Glutamatergic neuron (in vitro differentiated cells): ENCODE measurements at regions not wholly inside any gene's neighbourhood (a gene's known extent, or its start where the extent isn't known, plus 50 kb on each side); places are given as distances from the start of the nearest gene placed in this dataset.
A peak's percentile ranks its signal among the peaks of the same experiment; 100 is the strongest.

Experiments
- DNase-seq: peaks from one replicate; pipeline ENCODE4 v3.0.0; 2022
- H3K27ac Mint-ChIP-seq: one replicate; pipeline ENCODE4 v1.8.0; 2020; ENCODE audit warnings: mild to moderate bottlenecking, mixed read lengths, inconsistent platforms; ENCODE audit not compliant: unreplicated experiment
- H3K27me3 Mint-ChIP-seq: one replicate; pipeline ENCODE4 v1.8.0; 2020; ENCODE audit warnings: mild to moderate bottlenecking, moderate library complexity, mixed read lengths, inconsistent platforms; ENCODE audit not compliant: unreplicated experiment
- H3K36me3 Mint-ChIP-seq: one replicate; pipeline ENCODE4 v1.8.0; 2020; ENCODE audit warnings: mild to moderate bottlenecking, mixed read lengths, inconsistent platforms; ENCODE audit not compliant: unreplicated experiment
- H3K4me1 Mint-ChIP-seq: one replicate; pipeline ENCODE4 v1.8.0; 2020; ENCODE audit warnings: mild to moderate bottlenecking, low read depth, mixed read lengths, inconsistent platforms; ENCODE audit not compliant: unreplicated experiment
- H3K4me3 Mint-ChIP-seq: one replicate; pipeline ENCODE4 v1.8.0; 2020; ENCODE audit warnings: mild to moderate bottlenecking, mixed read lengths, inconsistent platforms; ENCODE audit not compliant: unreplicated experiment
- H3K9me3 Mint-ChIP-seq: one replicate; pipeline ENCODE4 v1.8.0; 2020; ENCODE audit warnings: mild to moderate bottlenecking, moderate library complexity, mixed read lengths, inconsistent platforms; ENCODE audit not compliant: unreplicated experiment
- CTCF ChIP-seq: fragments of 200-600 bp; sonication (generic); IDR thresholded peaks from one replicate; pipeline ENCODE4 v1.5.0; 2021; ENCODE audit not compliant: partially characterized antibody, unreplicated experiment

DNA sequence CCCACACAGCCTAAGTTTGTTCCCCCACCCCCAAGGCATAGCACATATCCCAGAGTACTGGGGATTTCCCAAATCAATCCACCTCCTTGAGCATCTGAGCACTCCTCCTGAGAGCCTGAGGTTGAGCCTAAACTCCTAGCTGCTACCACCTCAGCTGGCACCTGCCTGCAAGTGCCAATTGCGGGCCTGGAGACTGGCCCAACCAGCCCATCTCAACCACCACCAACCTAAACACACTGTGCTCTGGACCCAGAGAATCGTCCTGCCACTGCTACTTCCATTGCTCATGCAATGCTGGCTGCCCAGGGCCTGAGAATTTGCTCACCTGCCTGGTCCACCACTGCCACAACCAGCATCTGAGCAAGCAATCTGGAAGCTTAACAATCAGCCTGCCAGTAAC is 177.1 kb downstream of the FGF13 start:
- DNase-seq: no peak
- H3K27me3 Mint-ChIP-seq: no peaks in the 10 kb centered on the region
- H3K36me3 Mint-ChIP-seq: no peaks in the 10 kb centered on the region
- H3K27ac Mint-ChIP-seq: no peak overlapping the region
- H3K9me3 Mint-ChIP-seq: no peaks in the 10 kb centered on the region
- H3K4me1 Mint-ChIP-seq: no peaks in the 10 kb centered on the region
- TF ChIP-seq CTCF: no peak
- no peak overlapping the region for H3K4me3 Mint-ChIP-seq

- no peaks in the 10 kb centered on the region for H3K36me3 Mint-ChIP-seq
- no peaks in the 10 kb centered on the region for H3K27me3 Mint-ChIP-seq
- no peak for TF ChIP-seq CTCF
- no peaks in the 10 kb centered on the region for H3K9me3 Mint-ChIP-seq
- peaks cover 7% of the 10 kb centered on the region for H3K4me1 Mint-ChIP-seq
- no peak overlapping the region for H3K4me3 Mint-ChIP-seq
- DNase-seq: no peak
- peak overlapping the region; percentile 94 for H3K27ac Mint-ChIP-seq
Measured at GRCh38 chrX:138519296-138519695, 192.2 kb downstream of the FGF13 start.

DNA sequence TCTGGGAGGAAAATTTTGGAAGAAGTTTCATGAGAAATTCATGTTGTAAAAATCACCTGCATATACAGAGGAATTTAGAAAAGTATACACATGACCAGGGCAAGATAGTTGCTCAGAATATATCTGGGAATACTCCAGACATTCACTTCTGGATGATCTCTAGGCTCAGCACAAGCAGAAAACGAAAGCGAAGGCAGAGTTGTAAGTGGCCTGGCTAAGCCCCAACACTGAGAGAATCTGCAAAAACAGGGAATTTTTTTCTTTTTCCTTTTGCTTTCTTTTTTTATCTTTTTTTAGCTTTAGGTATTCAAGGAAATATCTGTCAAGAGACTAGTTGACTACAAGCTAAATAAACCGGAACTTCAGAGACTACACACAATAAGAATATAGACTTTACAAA is 207.2 kb downstream of the FGF13 start:
- no peak overlapping the region for H3K4me3 Mint-ChIP-seq
- H3K27me3 Mint-ChIP-seq: no peaks in the 10 kb centered on the region
- no peaks in the 10 kb centered on the region for H3K9me3 Mint-ChIP-seq
- no peaks in the 10 kb centered on the region for H3K4me1 Mint-ChIP-seq
- no peak for DNase-seq
- H3K27ac Mint-ChIP-seq: no peak overlapping the region
- no peak for TF ChIP-seq CTCF
- H3K36me3 Mint-ChIP-seq: no peaks in the 10 kb centered on the region

GRCh38 chrX:138492371-138492770 is 219.1 kb downstream of the FGF13 start:
- H3K9me3 Mint-ChIP-seq: no peaks in the 10 kb centered on the region
- no peaks in the 10 kb centered on the region for H3K27me3 Mint-ChIP-seq
- no peak overlapping the region for H3K27ac Mint-ChIP-seq
- DNase-seq: no peak
- no peaks in the 10 kb centered on the region for H3K36me3 Mint-ChIP-seq
- TF ChIP-seq CTCF: no peak
- H3K4me3 Mint-ChIP-seq: no peak overlapping the region
- no peaks in the 10 kb centered on the region for H3K4me1 Mint-ChIP-seq

DNA sequence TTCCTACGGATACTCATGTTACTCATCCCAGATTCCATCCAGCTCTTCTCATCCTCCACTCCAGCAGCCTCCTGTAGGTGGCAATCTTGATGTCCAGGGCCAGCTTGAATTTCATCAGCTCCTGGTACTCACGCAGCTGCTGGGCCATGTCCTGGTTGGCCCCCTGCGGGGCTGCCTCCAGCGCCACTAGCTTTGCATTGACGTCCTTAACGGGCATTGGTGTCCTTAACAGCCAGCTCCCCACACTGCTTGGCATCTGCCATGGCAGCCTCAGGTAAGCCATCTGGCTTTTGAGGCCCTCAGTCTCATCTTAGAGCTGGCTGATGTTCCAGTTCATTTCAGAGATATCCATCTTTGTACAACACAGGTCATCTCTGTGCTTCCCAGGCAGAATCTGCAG is 223.7 kb downstream of the FGF13 start:
- TF ChIP-seq CTCF: no peak
- DNase-seq: no peak
- H3K4me3 Mint-ChIP-seq: no peak overlapping the region
- no peaks in the 10 kb centered on the region for H3K27me3 Mint-ChIP-seq
- H3K27ac Mint-ChIP-seq: no peak overlapping the region
- H3K9me3 Mint-ChIP-seq: no peaks in the 10 kb centered on the region
- H3K4me1 Mint-ChIP-seq: no peaks in the 10 kb centered on the region
- H3K36me3 Mint-ChIP-seq: no peaks in the 10 kb centered on the region
